SKM-1 treated with dmso at 0.1 percent for 144 hours (cell line): ENCODE measurements at regions not wholly inside any gene's neighbourhood (a gene's known extent, or its start where the extent isn't known, plus 50 kb on each side); places are given as distances from the start of the nearest gene placed in this dataset.
A peak's percentile ranks its signal among the peaks of the same experiment; 100 is the strongest.
"Not testable (repeated sequence)": the region's sequence is repeated elsewhere in the genome, so short reads cannot be mapped to it uniquely, and the experiment has no call there.

Source experiments
- DNase-seq: peaks from one replicate; lab custom pipeline; 2025; ENCODE audit not compliant: unreplicated experiment; lab: John Stamatoyannopoulos, UW

DNA sequence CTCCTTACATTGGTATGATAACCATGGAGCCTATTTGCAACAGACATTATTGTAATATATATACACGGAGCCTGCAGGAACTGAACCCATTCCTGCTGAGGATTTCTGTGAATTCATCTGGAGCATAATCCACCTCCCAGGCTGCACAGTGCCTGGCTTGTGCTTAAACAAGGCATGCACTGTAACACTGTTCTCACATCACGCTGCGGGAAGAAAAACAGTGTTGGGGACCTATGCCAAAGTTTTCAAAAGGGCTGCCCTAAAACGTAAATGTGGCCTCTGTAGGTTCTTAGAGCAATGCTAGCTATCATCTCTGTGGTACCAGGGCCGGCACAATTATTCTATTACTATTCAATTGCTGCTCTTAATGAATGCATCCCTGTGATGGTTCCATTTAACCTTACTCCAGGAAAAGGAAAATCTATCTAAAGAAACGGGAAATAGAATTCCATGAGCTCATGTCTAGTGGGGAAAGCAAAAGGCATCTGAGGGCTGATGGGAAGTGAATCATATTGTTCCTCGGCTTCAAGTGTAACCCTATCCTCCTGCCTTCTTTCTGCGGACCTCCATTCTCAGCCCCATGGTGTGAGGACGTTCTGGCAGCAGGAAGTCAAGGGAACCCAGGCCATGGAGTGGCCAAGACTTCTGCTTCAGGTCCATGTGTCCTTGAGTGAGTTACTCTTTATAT, 525.5 kb downstream of the SOX6 start:
- DNase-seq: no peak

DNA sequence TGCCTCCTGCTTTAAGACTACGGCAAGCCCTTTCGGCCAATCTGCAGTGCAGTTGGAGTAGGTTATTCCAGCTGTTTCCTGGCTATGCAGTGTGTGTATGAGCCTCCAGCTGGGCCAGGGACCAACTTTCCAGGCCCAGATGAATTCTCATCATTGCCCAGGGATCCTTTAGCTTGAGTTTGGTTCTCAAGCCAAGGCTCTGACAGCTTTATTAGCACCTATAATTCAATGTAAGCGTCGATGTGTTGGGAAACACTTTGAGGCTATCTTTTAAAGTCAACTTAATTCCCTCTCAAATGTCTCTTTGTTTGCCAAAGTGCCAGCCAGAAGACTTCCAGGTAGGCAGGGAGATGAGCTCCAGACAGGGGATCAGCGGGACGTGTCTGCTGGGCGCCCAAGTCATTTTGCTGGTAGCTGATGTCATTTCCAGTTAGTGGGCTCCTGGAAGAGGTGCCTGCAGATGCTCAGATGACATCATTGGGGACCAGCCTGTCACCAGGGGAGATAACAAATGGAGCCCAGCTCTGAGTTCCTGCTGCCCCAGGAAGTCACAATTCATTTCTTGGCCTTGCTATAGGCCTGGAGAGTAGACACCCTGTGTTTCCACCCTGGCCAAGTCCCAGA, 520.4 kb downstream of the SOX6 start:
- DNase-seq: no peak

DNA sequence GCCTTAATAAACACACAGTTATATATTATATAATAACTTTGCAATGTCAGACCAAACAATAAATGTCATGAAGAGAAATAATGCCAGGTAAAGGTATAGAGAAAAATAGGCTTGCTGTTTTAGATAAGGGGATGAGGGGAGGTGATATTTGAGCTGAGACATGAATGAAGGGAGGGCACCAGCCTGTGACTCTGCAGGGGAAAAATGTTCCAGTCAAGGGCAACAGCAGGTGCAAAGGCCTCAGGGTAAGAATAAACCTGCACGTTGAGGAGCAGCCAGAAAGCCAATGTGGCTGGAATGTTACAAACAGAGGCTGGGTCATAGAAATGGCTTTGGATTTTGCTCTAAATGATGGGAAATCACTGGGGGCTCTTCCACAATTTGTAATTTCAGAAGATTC, 519.6 kb downstream of the SOX6 start:
- no peak for DNase-seq

DNA sequence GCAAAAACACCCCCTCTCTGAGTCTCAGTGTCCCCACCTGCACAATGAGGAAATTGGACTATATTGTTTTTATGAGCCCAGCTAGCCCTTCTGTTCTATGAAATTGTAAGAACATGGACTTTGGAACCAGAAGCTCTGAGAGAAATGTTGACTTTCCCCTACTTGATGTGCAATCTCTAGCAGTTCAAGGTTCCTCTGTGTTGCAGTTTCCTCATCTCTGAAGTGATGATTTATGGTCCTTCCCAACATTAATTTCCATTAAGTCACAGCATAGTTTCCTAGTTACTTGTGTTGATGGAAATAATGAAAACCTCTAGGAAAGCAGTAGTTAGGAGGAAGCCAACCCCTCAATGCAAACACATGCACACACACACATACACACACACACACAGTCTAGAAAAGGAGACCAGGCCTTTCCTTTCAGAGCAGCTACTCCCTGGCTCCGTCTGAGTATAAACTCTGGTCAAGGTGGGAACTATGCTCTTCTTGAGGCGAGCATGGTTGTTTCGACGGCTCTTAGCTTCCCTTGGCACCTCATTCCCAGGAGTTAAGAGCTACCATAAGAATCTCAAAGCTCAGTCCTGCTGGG, 518.4 kb downstream of the SOX6 start:
- no peak for DNase-seq

DNA sequence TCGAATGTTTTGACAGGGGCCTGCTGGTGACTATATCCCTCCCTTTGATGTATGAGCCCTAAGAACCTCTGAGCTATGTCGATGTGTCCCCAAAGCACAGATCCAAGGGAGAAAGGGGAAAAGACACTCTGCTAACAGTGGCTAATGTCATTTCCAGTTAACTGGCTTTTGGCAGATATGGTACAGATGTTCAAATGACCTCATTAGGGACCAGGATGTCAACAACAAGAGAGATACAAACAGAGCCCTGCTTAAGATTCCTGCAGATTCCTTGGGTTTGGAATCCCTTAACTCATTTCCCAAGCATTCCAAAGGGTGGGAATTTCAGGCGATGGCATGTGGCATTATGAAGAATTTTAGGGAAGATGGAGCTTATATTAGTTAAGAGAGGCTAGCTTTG, 517.3 kb downstream of the SOX6 start:
- DNase-seq: no peak

DNA sequence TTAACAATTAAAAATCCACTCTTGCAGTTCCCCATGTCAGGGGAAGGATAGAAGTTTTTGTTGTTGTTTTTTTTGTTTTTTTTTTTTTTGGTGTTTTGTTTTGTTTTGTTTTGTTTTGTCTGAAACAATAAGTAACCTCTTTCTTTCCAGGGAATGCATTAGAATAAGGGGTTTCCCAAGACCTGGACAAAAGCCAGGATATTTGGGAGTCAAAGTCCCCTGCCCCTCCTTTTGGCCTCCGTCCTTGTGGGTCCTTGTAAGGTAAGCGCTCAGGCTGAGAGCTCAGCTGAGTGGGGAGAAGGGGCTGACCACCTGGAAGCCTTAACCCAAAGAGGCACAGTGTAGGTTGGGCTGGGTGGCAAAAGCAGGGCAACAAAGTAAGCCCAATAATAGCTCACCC, 515.4 kb downstream of the SOX6 start:
- DNase-seq: no peak

DNA sequence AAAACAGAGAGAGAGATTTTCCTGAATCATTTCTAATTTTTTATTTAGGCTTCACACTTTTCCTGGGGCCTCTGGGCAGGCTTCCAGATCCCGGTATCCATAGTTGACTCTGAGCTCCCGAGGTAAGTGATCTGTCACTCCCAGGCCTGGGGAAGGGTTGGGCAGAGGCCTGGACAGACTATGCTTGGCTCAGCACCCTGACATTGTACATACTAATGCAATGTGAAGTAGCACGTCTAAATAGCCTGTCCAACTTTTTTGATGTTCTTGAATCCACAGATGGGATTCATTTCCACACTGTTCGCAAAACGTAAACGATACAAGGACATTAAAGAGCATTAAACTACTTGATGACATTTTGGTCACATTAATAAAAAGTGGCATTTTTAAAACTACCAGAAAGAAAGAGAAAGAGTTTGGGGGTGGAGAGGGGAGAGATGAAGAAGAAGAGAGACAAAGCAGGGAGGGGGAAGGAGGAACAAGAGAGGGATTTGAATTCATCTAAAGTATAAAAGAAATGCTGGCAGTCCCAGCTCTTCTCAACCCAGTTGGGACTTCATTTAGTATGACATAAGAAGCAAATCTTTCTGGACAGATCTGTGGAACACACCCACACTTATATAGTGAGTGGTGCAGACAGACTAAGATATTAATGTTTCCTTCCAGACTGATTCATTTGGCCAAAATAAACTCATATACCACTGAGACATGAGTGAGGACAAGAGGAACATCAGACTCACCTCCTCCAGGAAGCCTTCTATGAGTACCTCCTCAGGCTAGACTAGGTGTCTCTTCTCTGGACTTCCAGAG, 514.2 kb downstream of the SOX6 start:
- no peak for DNase-seq

DNA sequence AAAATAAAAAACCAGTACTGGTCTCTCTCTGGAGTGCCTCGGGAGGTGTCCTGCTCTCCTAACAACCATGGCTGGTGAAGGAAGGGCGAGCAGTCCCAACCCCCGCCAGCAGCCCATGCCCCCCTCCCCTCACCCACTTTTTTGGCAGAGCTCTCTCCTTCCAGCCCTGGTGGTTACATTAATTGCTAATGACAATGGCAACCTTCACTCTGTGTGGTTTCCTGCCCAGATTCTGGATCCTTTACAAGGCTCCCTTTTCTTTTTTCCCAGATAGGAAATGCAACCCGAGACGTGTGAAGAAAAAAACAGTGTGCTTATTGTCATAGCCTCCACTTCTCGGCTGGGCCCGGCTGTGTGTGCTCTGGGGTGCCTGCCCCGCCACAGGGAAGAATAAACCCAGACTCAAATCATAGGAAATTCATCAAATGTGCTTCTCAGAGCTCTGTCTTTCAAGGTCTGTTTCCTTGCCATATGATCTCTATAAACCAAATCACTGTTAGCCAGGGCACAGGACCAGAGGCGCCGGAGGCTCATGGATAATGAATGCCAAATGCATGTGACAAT, 513.0 kb downstream of the SOX6 start:
- no peak for DNase-seq

DNA sequence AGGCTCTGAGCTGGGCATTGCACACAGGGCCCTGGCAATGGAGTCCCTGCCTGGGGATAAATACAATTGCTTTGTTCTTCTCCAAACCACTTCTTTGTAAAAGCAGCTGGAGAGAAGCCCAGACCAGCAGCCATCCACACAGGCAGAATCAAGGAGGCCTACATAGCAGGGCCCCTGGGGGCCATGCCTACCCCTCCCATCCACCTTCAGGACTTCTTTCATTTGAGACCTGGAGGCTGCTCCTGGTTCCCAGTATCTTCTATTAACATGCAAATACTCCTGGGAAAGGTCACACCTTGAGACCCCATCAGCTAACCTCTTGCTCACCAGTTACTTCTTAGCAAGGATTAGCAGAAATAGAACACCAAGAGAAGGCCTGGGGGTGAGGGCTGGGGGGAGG, 511.1 kb downstream of the SOX6 start:
- DNase-seq: no peak

DNA sequence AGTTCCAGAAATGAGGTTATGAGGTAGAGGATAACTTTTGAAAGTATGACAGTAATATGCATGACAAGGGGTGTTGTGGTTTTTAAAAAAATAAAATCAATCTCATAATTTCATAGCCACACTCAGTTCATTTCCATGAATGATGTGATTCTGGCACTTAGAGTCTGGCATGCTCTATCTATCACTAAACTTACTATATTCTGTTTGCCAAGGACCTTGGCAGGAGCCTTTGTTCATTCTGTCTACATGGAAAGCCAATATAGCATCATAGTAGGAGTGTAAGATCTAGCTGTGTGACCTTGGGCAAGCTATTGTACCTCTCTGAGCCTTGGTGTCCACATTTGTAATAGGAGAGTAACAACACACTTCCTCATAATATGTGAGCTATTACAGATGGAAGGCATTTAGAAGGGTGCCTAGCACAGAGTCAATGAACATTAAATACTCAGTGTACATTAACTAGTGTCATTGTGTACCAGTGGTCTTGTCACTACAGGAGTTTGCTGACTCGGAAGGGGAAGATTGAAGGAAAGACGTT, 507.6 kb downstream of the SOX6 start:
- DNase-seq: no peak

DNA sequence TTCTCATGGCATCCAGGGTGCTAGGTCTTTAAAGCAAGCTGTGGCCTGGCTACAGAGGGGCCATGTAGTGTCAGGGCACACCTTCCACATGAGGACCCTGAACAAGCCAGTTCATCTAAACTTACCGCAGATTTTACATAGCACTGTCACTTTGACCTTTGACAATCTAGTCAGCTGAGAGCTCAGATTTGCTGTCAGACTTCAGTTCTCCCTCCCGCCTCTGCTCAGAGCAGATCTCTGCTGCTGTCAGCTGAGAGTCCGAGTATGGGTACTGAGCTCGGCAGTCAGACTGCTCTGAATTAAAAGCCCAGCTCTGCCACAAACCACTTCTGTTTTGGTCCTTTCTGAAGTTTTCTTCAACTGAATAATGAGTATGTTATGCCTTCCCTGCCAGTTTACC, 507.1 kb downstream of the SOX6 start:
- no peak for DNase-seq

DNA sequence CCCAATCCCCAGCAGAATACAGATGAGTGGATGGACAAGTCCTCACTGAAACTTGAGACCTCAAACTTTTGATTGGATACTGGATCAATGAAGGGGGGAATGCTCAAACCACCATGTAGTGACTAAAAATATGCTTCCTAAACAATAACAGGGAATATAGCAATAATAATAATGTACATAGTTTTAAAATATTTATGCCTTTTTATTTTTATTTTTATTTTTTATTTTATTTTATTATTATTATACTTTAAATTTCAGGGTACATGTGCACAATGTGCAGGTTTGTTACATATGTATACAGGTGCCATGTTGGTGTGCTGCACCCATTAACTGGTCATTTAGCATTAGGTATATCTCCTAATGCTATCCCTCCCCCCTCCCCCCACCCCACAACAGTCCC, 506.0 kb downstream of the SOX6 start:
- not testable (repeated sequence) for DNase-seq

DNA sequence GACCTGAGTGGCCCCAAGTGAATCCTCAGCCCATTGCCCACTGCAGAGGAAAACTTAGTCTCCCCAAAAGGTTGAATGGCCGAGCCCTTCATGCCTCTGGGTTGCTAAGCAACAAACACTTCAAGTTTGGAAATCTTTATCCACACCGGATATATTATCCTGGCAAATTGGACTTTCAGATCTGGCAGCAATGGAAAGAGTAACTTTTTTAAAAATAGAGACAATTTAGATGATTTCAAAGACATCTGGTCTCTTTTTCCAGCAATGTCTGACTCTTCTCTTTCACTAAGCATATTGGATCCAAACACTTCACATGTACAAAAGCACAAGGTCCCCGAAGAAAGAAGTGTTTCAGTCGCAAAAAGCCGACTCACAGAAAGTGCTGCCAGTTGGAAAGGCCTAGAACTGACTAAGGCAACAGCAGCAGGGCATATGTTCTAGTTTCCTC, 505.3 kb downstream of the SOX6 start:
- no peak for DNase-seq

DNA sequence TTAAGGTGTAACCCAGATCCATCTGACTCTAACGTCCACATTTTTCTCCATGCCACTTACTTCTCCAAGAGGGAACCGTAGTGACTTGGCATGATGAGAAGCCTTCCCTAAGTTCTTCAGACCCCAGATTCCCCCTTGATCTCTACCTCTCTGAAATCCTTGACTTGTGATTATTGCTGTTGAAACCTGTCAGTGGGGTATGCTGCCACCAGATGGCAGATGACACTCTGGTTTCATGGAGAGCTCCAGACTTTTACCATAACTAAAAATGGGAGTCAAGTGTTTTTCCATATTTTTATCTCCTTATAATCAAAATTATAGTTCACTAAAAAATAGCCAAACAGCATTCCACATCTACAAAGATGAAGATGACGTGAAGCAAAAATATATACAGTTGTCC, 504.2 kb downstream of the SOX6 start:
- DNase-seq: peak; percentile 9

DNA sequence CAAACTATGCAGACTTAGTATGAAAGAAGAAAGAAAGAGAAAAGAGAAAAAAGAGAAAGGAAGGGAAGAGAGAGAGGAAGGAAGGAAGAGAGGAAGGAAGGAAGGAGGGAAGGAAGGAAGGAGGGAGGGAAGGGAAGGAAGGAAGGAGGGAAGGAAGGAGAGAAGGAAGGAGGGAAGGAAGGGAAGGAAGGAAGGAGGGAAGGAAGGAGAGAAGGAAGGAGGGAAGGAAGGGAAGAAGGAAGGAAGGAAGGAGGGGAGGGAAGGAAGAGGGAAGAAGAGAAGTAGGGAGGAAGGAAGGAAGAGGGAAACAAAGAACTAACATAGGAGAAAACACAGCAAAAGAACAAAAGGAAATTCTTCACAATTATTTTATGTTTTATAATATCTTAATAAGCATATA, 502.1 kb downstream of the SOX6 start:
- DNase-seq: no peak

DNA sequence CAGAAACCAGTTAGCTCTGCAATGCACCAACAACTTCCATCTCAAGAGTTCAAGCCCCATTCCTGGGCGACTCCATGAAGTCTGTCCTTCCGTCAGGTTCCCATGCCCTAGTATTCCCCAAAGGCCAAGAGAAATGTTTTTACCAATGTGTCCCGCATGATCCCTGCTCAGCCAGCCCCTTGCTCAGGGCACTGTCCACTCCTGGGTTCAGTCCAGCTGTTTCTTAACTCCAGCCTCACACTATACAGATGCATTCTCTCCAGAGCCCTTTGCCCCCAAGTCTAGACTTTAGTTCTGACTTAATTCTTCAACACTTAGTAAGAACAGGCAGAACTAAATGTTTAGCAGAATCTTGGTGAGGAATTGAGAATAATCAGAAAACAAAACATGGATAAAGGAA, 497.5 kb downstream of the SOX6 start:
- DNase-seq: no peak

DNA sequence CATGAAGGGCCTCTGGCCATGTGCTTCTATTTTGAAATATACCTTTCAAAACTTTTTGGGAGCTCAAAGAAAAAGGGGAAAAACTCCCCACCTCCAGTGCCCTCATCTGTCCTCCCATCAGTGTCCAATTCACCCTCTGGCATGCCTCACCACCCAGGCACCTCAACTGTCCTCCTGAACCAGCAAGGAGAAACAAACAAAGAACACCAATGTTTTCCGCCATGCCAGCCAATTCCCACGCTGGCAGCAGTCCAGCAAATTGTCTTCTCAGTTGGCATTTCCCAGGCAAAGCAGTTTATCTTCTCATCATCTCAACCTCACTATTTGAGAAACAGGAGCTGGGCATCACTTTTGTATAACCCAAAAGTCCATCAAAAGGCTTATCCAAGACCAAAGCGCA, 496.9 kb downstream of the SOX6 start:
- no peak for DNase-seq

DNA sequence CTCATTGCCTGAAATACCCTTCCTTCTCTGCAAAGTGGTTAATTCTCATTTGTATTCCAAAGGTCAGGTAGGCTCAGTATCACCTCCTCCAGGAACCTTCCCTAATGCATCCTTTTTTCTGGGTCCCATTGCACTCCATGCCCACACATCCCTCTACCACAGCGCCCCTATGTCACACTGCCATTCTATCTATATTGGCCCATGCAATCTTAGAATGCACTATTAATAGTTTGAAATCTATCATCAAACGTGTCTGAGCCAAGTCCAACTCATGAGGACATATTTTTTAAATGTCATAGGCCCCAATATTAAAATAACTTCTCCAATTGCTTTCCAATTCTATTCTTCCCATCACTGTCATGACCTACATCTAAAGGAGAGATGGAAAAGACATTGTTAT, 495.1 kb downstream of the SOX6 start:
- DNase-seq: no peak

DNA sequence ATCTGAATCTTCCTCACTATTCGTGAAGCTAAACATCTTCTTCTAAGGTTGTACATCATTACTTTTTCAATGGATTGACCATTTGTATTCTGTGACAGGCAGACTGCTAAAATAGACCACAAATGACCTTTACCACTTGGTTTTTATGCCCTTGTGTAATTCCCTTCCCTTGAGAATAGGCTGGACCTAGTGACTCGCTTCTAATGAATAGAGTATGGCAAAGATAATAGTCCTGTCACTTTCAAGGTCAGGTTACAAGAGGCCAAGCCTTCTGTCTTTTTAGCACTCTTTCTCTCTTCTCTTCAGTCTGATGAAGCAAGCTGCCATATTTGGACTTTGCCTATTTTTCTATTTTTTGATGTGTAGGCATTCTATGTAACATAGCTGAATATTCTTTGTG, 492.9 kb downstream of the SOX6 start:
- DNase-seq: no peak

DNA sequence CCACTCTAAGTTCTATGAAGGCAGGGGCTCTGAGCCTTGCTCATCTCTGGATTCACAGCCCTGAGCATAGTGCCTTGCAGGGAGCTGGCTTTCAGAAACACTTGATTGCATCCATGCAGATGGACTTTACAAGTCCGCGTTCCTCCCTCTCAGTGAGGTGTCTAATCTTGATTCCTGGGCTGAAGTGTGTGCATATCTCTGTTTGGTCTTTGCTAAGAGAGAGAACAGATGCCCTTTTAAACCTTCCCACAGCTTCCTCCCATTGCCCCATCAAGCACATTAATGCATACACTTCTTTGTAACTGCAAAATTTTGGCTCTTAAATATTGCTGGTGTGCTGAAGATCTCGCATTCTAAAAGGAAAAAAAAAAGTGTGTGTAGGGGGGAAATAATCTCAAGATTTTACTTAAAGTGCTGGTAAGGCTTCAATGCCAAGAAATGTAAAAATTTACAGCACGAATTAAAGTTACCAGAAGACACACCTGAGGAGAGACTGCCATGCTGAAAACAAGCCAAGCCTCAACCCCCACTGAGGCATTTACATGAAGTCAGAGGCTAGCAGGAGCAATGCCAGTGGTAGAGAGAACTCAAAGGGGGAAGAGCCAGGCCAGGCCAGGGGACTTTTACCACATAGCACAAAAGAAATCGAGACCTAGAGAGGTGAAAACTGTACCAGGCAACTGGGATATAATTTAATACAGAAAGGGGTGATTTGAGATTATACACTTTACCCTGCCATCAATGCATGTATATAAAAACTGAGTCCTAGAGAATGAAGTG, 492.1 kb downstream of the SOX6 start:
- DNase-seq: no peak
